ENCODE measurements at regions not wholly inside any gene's neighbourhood (a gene's known extent, or its start where the extent isn't known, plus 50 kb on each side); places are given as distances from the start of the nearest gene placed in this dataset.

- Histone ChIP-seq H3K27ac (ENCODE audit: low read depth in 2 of 2, low read length in 2 of 2) (no peak overlapping the region), H3K4me3 (ENCODE audit: low read length in 2 of 2) (no peak overlapping the region), H3K27me3 (ENCODE audit: control insufficient read depth in 2 of 2, insufficient read depth in 2 of 2, low read length in 2 of 2) (no peaks in the 10 kb centered on the region)
Observed at GRCh38 chr18:44497311-44497710, 183.4 kb upstream of the SETBP1 start.

GRCh38 chr18:44497757-44498490 is 182.8 kb upstream of the SETBP1 start:
- no peak overlapping the region for H3K27ac ChIP-seq (ENCODE audit: low read depth in 2 of 2, low read length in 2 of 2)
- H3K27me3 ChIP-seq (ENCODE audit: control insufficient read depth in 2 of 2, insufficient read depth in 2 of 2, low read length in 2 of 2): no peaks in the 10 kb centered on the region
- no peak overlapping the region for H3K4me3 ChIP-seq (ENCODE audit: low read length in 2 of 2)
- no peak overlapping the region for H3K9ac ChIP-seq (ENCODE audit: low read depth in 1 of 2, low read length in 2 of 2)
- H3K4me1 ChIP-seq (ENCODE audit: control insufficient read depth in 2 of 2, insufficient read depth in 2 of 2, low read length in 2 of 2): no peaks in the 10 kb centered on the region
- H3K9me3 ChIP-seq (ENCODE audit: control insufficient read depth in 2 of 2, low read length in 2 of 2): no peaks in the 10 kb centered on the region
- H3K36me3 ChIP-seq (ENCODE audit: control insufficient read depth in 2 of 2, insufficient read depth in 2 of 2, low read length in 2 of 2): no peaks in the 10 kb centered on the region

More at GRCh38 chr18:44497311-44497710, 183.4 kb upstream of the SETBP1 start:
- Histone ChIP-seq H3K36me3 (ENCODE audit: control insufficient read depth in 2 of 2, insufficient read depth in 2 of 2, low read length in 2 of 2) (no peaks in the 10 kb centered on the region), H3K9me3 (ENCODE audit: control insufficient read depth in 2 of 2, low read length in 2 of 2) (no peaks in the 10 kb centered on the region), H3K9ac (ENCODE audit: low read depth in 1 of 2, low read length in 2 of 2) (no peak overlapping the region), H3K4me1 (ENCODE audit: control insufficient read depth in 2 of 2, insufficient read depth in 2 of 2, low read length in 2 of 2) (no peaks in the 10 kb centered on the region)

DNA sequence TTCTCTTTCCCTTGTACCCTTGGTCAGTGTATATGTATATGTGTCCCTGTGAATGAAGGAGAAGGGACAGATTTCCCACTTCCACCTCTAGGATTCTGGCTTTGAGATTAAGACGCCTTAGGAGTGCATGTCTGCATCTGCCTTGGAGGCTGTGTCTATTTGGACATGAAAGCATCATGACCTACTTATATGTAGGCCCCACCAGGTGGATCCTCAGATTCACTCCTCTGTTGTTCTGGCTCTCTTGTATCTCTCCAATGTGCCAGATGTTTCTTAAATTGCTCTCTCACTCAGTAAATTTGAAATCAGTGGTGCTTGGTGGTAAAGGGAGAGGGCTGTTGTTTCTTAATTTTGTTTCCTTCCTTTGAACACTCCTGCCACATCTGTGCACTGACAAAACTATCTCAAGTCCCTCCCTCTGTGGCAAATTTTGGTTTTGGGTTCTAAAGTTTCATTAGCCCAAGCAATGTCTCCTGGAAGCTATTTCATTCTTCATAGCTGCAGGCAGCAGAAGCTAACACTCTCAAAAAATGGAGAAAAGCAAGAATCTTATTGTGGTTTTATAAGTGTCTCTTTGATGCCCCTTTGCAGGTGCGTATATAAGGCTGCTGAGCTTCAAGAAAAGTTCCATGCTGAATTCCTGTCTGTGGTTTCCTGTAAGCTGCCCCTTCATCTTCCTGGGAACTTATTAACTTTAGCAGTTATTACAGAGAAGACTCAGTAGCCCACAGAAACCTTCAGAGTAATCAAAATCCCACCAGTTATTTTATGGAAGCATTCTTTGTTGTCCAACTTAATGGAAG is 179.7 kb upstream of the SETBP1 start:
- Histone ChIP-seq H3K27ac (ENCODE audit: low read depth in 2 of 2, low read length in 2 of 2) (no peak overlapping the region), H3K27me3 (ENCODE audit: control insufficient read depth in 2 of 2, insufficient read depth in 2 of 2, low read length in 2 of 2) (no peaks in the 10 kb centered on the region), H3K36me3 (ENCODE audit: control insufficient read depth in 2 of 2, insufficient read depth in 2 of 2, low read length in 2 of 2) (no peaks in the 10 kb centered on the region), H3K4me3 (ENCODE audit: low read length in 2 of 2) (no peak overlapping the region), H3K4me1 (ENCODE audit: control insufficient read depth in 2 of 2, insufficient read depth in 2 of 2, low read length in 2 of 2) (no peaks in the 10 kb centered on the region), H3K9ac (ENCODE audit: low read depth in 1 of 2, low read length in 2 of 2) (no peak overlapping the region), H3K9me3 (ENCODE audit: control insufficient read depth in 2 of 2, low read length in 2 of 2) (no peaks in the 10 kb centered on the region)

GRCh38 chr18:44502221-44502620 is 178.5 kb upstream of the SETBP1 start:
- Histone ChIP-seq H3K4me3 (ENCODE audit: low read length in 2 of 2) (no peak overlapping the region), H3K27me3 (ENCODE audit: control insufficient read depth in 2 of 2, insufficient read depth in 2 of 2, low read length in 2 of 2) (no peaks in the 10 kb centered on the region), H3K9ac (ENCODE audit: low read depth in 1 of 2, low read length in 2 of 2) (no peak overlapping the region), H3K4me1 (ENCODE audit: control insufficient read depth in 2 of 2, insufficient read depth in 2 of 2, low read length in 2 of 2) (no peaks in the 10 kb centered on the region), H3K36me3 (ENCODE audit: control insufficient read depth in 2 of 2, insufficient read depth in 2 of 2, low read length in 2 of 2) (no peaks in the 10 kb centered on the region), H3K27ac (ENCODE audit: low read depth in 2 of 2, low read length in 2 of 2) (no peak overlapping the region), H3K9me3 (ENCODE audit: control insufficient read depth in 2 of 2, low read length in 2 of 2) (no peaks in the 10 kb centered on the region)

DNA sequence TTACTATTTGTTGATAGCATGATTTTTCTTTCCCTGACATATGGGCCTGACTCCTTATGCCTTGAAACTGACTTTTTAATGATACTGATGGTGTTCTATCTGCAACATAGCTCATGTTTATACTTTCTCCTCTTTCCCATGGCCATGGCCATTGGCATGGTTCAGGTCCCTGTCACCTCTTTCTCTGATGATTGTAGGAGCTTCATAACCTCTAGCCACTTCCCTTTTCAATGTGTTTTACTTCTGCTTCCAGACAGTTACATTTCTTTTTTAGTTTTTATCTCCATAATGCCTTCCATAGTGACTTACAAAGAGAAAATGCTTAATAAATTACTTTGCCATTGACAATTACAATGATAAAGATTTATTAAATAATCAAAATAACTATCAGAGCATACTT is 177.9 kb upstream of the SETBP1 start:
- Histone ChIP-seq H3K27ac (ENCODE audit: low read depth in 2 of 2, low read length in 2 of 2) (no peak overlapping the region), H3K9me3 (ENCODE audit: control insufficient read depth in 2 of 2, low read length in 2 of 2) (no peaks in the 10 kb centered on the region), H3K4me3 (ENCODE audit: low read length in 2 of 2) (no peak overlapping the region), H3K27me3 (ENCODE audit: control insufficient read depth in 2 of 2, insufficient read depth in 2 of 2, low read length in 2 of 2) (no peaks in the 10 kb centered on the region), H3K4me1 (ENCODE audit: control insufficient read depth in 2 of 2, insufficient read depth in 2 of 2, low read length in 2 of 2) (no peaks in the 10 kb centered on the region), H3K36me3 (ENCODE audit: control insufficient read depth in 2 of 2, insufficient read depth in 2 of 2, low read length in 2 of 2) (no peaks in the 10 kb centered on the region), H3K9ac (ENCODE audit: low read depth in 1 of 2, low read length in 2 of 2) (no peak overlapping the region)

DNA sequence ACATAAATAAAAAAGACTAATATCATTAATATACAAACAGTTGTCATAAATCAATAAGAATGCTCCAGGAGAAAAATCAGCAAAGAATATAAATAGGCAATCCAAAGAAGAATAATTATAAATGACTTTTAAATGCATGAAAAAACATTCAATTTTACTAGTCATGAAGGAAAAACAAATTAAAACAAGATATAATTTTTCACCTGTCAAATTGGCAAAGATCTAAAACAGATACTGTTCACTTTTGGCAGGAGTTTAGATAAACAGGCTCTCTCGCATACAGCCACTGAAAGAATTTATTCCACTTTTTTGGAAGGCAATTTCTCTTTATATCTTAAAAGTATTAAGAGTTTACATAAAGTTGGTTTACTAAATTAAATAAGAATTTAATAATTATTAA is 176.8 kb upstream of the SETBP1 start:
- no peak overlapping the region for H3K4me3 ChIP-seq (ENCODE audit: low read length in 2 of 2)
- H3K9me3 ChIP-seq (ENCODE audit: control insufficient read depth in 2 of 2, low read length in 2 of 2): no peaks in the 10 kb centered on the region
- H3K9ac ChIP-seq (ENCODE audit: low read depth in 1 of 2, low read length in 2 of 2): no peak overlapping the region
- H3K4me1 ChIP-seq (ENCODE audit: control insufficient read depth in 2 of 2, insufficient read depth in 2 of 2, low read length in 2 of 2): no peaks in the 10 kb centered on the region
- H3K27me3 ChIP-seq (ENCODE audit: control insufficient read depth in 2 of 2, insufficient read depth in 2 of 2, low read length in 2 of 2): no peaks in the 10 kb centered on the region
- H3K27ac ChIP-seq (ENCODE audit: low read depth in 2 of 2, low read length in 2 of 2): no peak overlapping the region
- no peaks in the 10 kb centered on the region for H3K36me3 ChIP-seq (ENCODE audit: control insufficient read depth in 2 of 2, insufficient read depth in 2 of 2, low read length in 2 of 2)

DNA sequence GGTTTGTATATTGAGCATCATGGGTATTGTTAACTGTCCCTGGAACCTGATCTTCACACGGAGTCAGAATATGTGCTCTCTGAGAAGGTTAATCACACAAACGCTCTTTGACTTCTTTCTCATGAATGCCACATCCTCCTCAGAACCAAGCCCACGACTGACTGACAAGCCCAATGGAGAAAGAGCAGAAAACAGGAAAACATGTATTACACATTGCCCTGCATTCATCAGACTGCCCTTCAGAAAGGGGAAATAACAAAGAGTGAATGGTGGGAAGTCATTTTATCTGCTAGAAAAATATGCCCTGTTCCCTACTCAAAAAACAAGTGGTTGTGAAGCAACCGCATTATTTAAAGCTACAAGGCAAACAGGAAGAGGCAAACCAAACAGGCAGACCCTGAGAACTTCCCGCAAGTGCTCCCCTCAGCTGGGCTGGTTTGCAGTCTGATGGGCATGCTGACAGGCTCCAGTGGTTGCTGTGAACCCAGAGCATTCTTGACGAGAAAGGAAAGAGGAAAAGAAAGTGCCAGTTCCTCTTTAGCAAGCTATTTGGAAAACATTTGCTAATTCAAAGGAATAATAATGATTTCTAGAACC is 172.9 kb upstream of the SETBP1 start:
- Histone ChIP-seq H3K9ac (ENCODE audit: low read depth in 1 of 2, low read length in 2 of 2) (no peak overlapping the region), H3K27ac (ENCODE audit: low read depth in 2 of 2, low read length in 2 of 2) (peak overlapping the region in 1 of 2 donors; percentile 12), H3K9me3 (ENCODE audit: control insufficient read depth in 2 of 2, low read length in 2 of 2) (no peaks in the 10 kb centered on the region), H3K36me3 (ENCODE audit: control insufficient read depth in 2 of 2, insufficient read depth in 2 of 2, low read length in 2 of 2) (no peaks in the 10 kb centered on the region), H3K27me3 (ENCODE audit: control insufficient read depth in 2 of 2, insufficient read depth in 2 of 2, low read length in 2 of 2) (no peaks in the 10 kb centered on the region), H3K4me1 (ENCODE audit: control insufficient read depth in 2 of 2, insufficient read depth in 2 of 2, low read length in 2 of 2) (no peaks in the 10 kb centered on the region), H3K4me3 (ENCODE audit: low read length in 2 of 2) (no peak overlapping the region)

DNA sequence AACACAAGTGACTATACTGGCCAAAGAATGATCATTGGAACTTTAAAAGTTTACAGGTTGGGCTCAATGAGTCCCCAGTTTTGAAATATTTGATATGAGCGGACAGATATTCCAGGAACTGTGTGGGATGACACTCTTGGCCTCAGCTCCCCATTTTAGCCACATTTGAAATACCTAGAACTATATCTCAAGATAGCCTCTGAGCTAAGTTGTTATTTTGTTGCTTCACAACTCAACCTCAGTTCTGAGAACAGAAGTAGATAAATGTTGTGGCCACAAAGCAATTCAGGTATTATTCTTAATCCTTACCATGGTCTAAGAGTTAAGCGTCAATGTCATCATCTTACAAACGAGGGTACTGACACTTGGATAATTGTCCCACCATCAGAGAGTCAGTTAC is 172.2 kb upstream of the SETBP1 start:
- no peaks in the 10 kb centered on the region for H3K36me3 ChIP-seq (ENCODE audit: control insufficient read depth in 2 of 2, insufficient read depth in 2 of 2, low read length in 2 of 2)
- no peak overlapping the region for H3K27ac ChIP-seq (ENCODE audit: low read depth in 2 of 2, low read length in 2 of 2)
- no peaks in the 10 kb centered on the region for H3K9me3 ChIP-seq (ENCODE audit: control insufficient read depth in 2 of 2, low read length in 2 of 2)
- no peaks in the 10 kb centered on the region for H3K4me1 ChIP-seq (ENCODE audit: control insufficient read depth in 2 of 2, insufficient read depth in 2 of 2, low read length in 2 of 2)
- no peaks in the 10 kb centered on the region for H3K27me3 ChIP-seq (ENCODE audit: control insufficient read depth in 2 of 2, insufficient read depth in 2 of 2, low read length in 2 of 2)
- no peak overlapping the region for H3K9ac ChIP-seq (ENCODE audit: low read depth in 1 of 2, low read length in 2 of 2)
- H3K4me3 ChIP-seq (ENCODE audit: low read length in 2 of 2): no peak overlapping the region

DNA sequence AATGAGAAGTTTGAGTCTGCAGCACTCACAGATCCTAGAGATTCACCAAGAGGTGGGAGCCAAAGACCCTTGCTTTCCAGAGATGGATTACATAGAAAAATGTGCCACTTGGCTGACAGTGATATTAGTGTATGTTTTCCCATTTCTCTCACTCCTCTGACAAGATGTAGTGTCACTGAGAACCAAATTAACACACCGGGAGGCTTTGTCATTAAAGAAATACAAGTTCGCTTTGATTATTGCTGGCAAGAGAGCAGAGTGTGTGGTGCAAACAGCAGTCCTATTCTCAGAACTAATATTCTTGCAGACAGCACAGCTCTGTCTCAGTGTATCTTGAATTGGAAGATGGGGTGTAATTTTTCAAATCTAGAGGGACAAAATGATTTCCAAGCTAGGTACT is 171.6 kb upstream of the SETBP1 start:
- Histone ChIP-seq H3K36me3 (ENCODE audit: control insufficient read depth in 2 of 2, insufficient read depth in 2 of 2, low read length in 2 of 2) (no peaks in the 10 kb centered on the region), H3K4me1 (ENCODE audit: control insufficient read depth in 2 of 2, insufficient read depth in 2 of 2, low read length in 2 of 2) (no peaks in the 10 kb centered on the region), H3K27ac (ENCODE audit: low read depth in 2 of 2, low read length in 2 of 2) (no peak overlapping the region), H3K4me3 (ENCODE audit: low read length in 2 of 2) (no peak overlapping the region), H3K27me3 (ENCODE audit: control insufficient read depth in 2 of 2, insufficient read depth in 2 of 2, low read length in 2 of 2) (no peaks in the 10 kb centered on the region), H3K9ac (ENCODE audit: low read depth in 1 of 2, low read length in 2 of 2) (no peak overlapping the region), H3K9me3 (ENCODE audit: control insufficient read depth in 2 of 2, low read length in 2 of 2) (no peaks in the 10 kb centered on the region)

DNA sequence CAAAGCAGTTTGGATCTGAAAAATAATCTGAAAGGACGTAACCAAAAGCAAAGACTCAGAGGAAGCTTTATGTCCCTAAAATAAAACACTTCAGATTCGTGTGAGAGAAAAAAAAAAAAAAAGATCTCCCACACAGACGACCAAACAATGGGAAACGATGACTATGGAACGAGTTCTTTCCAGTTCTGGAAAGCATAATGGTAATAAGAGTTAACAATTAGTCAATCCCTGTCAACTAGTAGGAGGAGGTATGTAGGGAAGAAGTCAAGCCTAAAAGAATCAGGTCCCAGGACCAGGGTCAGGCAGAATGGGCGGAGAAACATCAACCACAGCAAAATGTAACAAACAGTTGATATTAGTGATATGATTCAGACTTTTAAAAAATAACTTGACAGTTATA is 170.3 kb upstream of the SETBP1 start:
- Histone ChIP-seq H3K9ac (ENCODE audit: low read depth in 1 of 2, low read length in 2 of 2) (no peak overlapping the region), H3K4me3 (ENCODE audit: low read length in 2 of 2) (no peak overlapping the region), H3K27ac (ENCODE audit: low read depth in 2 of 2, low read length in 2 of 2) (no peak overlapping the region), H3K4me1 (ENCODE audit: control insufficient read depth in 2 of 2, insufficient read depth in 2 of 2, low read length in 2 of 2) (no peaks in the 10 kb centered on the region), H3K36me3 (ENCODE audit: control insufficient read depth in 2 of 2, insufficient read depth in 2 of 2, low read length in 2 of 2) (no peaks in the 10 kb centered on the region), H3K27me3 (ENCODE audit: control insufficient read depth in 2 of 2, insufficient read depth in 2 of 2, low read length in 2 of 2) (no peaks in the 10 kb centered on the region), H3K9me3 (ENCODE audit: control insufficient read depth in 2 of 2, low read length in 2 of 2) (no peaks in the 10 kb centered on the region)

Data from mucosa of rectum (tissue), 2 donors.